A549 (cell line): ENCODE measurements at regions not wholly inside any gene's neighbourhood (a gene's known extent, or its start where the extent isn't known, plus 50 kb on each side); places are given as distances from the start of the nearest gene placed in this dataset.

Experiments
- ATAC-seq, 2 experiments: fragments of 200-7000 bp in 1 of 2; fragments of >200 bp in 1 of 2; cut with Nextera tagmentation in 1 of 2; cut with Tn5 transposase in 1 of 2; 3 replicates each; pipeline versions ENCODE4 v1.8.0 to v1.9.1; 2018 to 2020; ENCODE audit warnings: mild to moderate bottlenecking in 1 of 2, moderate library complexity in 1 of 2
- CTCF ChIA-PET: fragments of 300-600 bp; sonication (Branson Sonifier 250); formaldehyde crosslinking; extraction: SDS; loops from one replicate; lab custom pipeline; 2021; ENCODE audit warnings: antibody characterized with exemption, inconsistent platforms; lab: Yijun Ruan, JAX
- POLR2A ChIA-PET: fragments of 350-600 bp; formaldehyde crosslinking; extraction: SDS; loops from one replicate; lab custom pipeline; 2021; ENCODE audit warnings: antibody characterized with exemption, inconsistent platforms; lab: Yijun Ruan, JAX
- DNase-seq, 2 experiments: peaks; one replicate each; pipeline versions ENCODE4 v3.0.0 to v3.0.0-alpha.2; 2011 to 2016; ENCODE audit warnings: low read depth in 1 of 2, low spot score in 1 of 2
- FAIRE-seq: peaks from 2 replicates; lab custom pipeline; 2011; peaks lifted over from hg19 to GRCh38; lab: Jason Lieb, UNC
- H3K27ac ChIP-seq, 2 experiments: fragments of >200 bp; sonication (Bioruptor Twin); formaldehyde crosslinking; 3 replicates each; pipeline ENCODE4 v1.5.1; 2016 to 2017
- H3K4me1 ChIP-seq: fragments of >200 bp; sonication (Bioruptor Twin); formaldehyde crosslinking; 3 replicates; pipeline ENCODE4 v1.6.1; 2016
- H3K4me2 ChIP-seq: fragments of >200 bp; sonication (Bioruptor Twin); formaldehyde crosslinking; 3 replicates; pipeline ENCODE4 v1.6.1; 2016
- H3K4me3 ChIP-seq: fragments of >200 bp; sonication (Bioruptor Twin); formaldehyde crosslinking; 3 replicates; pipeline ENCODE4 v1.5.1; 2016
- H3K9me3 ChIP-seq: fragments of >200 bp; sonication (Bioruptor Twin); formaldehyde crosslinking; 3 replicates; pipeline ENCODE4 v1.6.1; 2016
- CBX2 ChIP-seq: fragments of 200-600 bp; sonication (generic); IDR thresholded peaks from 2 replicates; pipeline ENCODE4 v1.6.1; 2016; ENCODE audit warnings: low read depth, mild to moderate bottlenecking, borderline replicate concordance
- EHF ChIP-seq: fragments of 250-450 bp; sonication (Bioruptor Pico); IDR thresholded peaks from 2 replicates; pipeline ENCODE4 v1.5.0; 2020; ENCODE audit warnings: mild to moderate bottlenecking
- EHMT2 ChIP-seq: fragments of 200-600 bp; sonication (generic); IDR thresholded peaks from 2 replicates; pipeline ENCODE4 v1.6.1; 2016; ENCODE audit warnings: antibody characterized with exemption, low read depth, mild to moderate bottlenecking, moderate library complexity
- ESRRA ChIP-seq: fragments of 150-350 bp; IDR thresholded peaks from 2 replicates; pipeline ENCODE4 v1.6.1; 2014; ENCODE audit warnings: mild to moderate bottlenecking, low read length, borderline replicate concordance
- FOXS1 ChIP-seq: fragments of 250-450 bp; sonication (Bioruptor Pico); IDR thresholded peaks from 2 replicates; pipeline ENCODE4 v1.5.0; 2020; ENCODE audit warnings: mild to moderate bottlenecking, moderate library complexity
- HOXB13 ChIP-seq: fragments of 250-450 bp; sonication (Bioruptor Pico); IDR thresholded peaks from 2 replicates; pipeline ENCODE4 v1.5.0; 2020; ENCODE audit warnings: low read depth, mild to moderate bottlenecking, moderate library complexity
- HOXB5 ChIP-seq: fragments of 250-450 bp; sonication (Bioruptor Pico); IDR thresholded peaks from 2 replicates; pipeline ENCODE4 v1.5.0; 2020; ENCODE audit warnings: mild to moderate bottlenecking, moderate library complexity
- NPAS2 ChIP-seq: fragments of 250-450 bp; sonication (Bioruptor Pico); IDR thresholded peaks from 2 replicates; pipeline ENCODE4 v1.8.0; 2022; ENCODE audit warnings: mild to moderate bottlenecking, moderate library complexity, borderline replicate concordance
- PHF8 ChIP-seq: fragments of 200-600 bp; sonication (generic); IDR thresholded peaks from 2 replicates; pipeline ENCODE4 v1.6.1; 2016; ENCODE audit warnings: low read depth, mild to moderate bottlenecking, antibody characterized with exemption, moderate library complexity, borderline replicate concordance
- POLR2AphosphoS2 ChIP-seq: conservative IDR thresholded peaks from 2 replicates; pipeline ENCODE4 v1.6.1; 2012; ENCODE audit warnings: low read length, improper control_type of control experiment, inconsistent platforms
- RARB ChIP-seq: fragments of 250-450 bp; sonication (Bioruptor Pico); IDR thresholded peaks from 2 replicates; pipeline ENCODE4 v1.8.0; 2021; ENCODE audit warnings: mild to moderate bottlenecking, moderate library complexity
- RCOR1 ChIP-seq: fragments of 150-350 bp; IDR thresholded peaks from 2 replicates; pipeline ENCODE4 v1.6.1; 2014; ENCODE audit warnings: antibody characterized with exemption, low read length, low read depth
- RNF2 ChIP-seq: fragments of 200-600 bp; sonication (generic); IDR thresholded peaks from 2 replicates; pipeline ENCODE4 v1.6.1; 2016; ENCODE audit warnings: low read depth, mild to moderate bottlenecking, antibody characterized with exemption, moderate library complexity, borderline replicate concordance
- TFCP2L1 ChIP-seq: fragments of 250-450 bp; sonication (Bioruptor Pico); IDR thresholded peaks from 2 replicates; pipeline ENCODE4 v1.5.0; 2021; ENCODE audit warnings: mild to moderate bottlenecking
- ZC3H11A ChIP-seq: fragments of 450-650 bp; IDR thresholded peaks from 2 replicates; pipeline ENCODE4 v1.6.1; 2014; ENCODE audit warnings: antibody characterized with exemption, mild to moderate bottlenecking
- ZFP36 ChIP-seq: fragments of 450-650 bp; IDR thresholded peaks from 2 replicates; pipeline ENCODE4 v1.6.1; 2014; ENCODE audit warnings: borderline replicate concordance; ENCODE audit not compliant: partially characterized antibody
- ZNF302 ChIP-seq: fragments of 250-450 bp; sonication (Bioruptor Pico); IDR thresholded peaks from 2 replicates; pipeline ENCODE4 v1.9.0; 2021; ENCODE audit warnings: inconsistent platforms, mild to moderate bottlenecking, moderate library complexity
- ZSCAN20 ChIP-seq: fragments of 250-450 bp; sonication (Bioruptor Pico); IDR thresholded peaks from 2 replicates; pipeline ENCODE4 v1.8.0; 2022; ENCODE audit warnings: mild to moderate bottlenecking, moderate library complexity
- WGBS: methylation state at CpG from one replicate; pipeline ENCODE4 v1.1.6; 2017; ENCODE audit errors: missing lambda C conversion rate; 5-methylcytosine and 5-hydroxymethylcytosine counted together
- TF ChIP-seq, protein P1 (sequence below): fragments of 150-350 bp; IDR thresholded peaks from 2 replicates; pipeline ENCODE4 v1.6.1; 2014; ENCODE audit warnings: low read depth, mild to moderate bottlenecking, low read length
- TF ChIP-seq, protein P2 (sequence below): fragments of >200 bp; sonication (Bioruptor Twin); formaldehyde crosslinking; IDR thresholded peaks from 2 replicates; pipeline ENCODE4 v1.6.1; 2016
- TF ChIP-seq, protein P3 (sequence below): IDR thresholded peaks from 2 replicates; pipeline ENCODE4 v1.6.1; 2012; ENCODE audit warnings: low read depth, borderline replicate concordance
- TF ChIP-seq, protein P4 (sequence below): fragments of >200 bp; sonication (Bioruptor Twin); formaldehyde crosslinking; IDR thresholded peaks from 3 replicates; pipeline ENCODE4 v1.6.1; 2016
- TF ChIP-seq, protein P5 (sequence below): fragments of 250-450 bp; sonication (Bioruptor Pico); IDR thresholded peaks from 2 replicates; pipeline ENCODE4 v1.5.0; 2021; ENCODE audit warnings: mild to moderate bottlenecking, moderate library complexity, borderline replicate concordance
- TF ChIP-seq, protein P6 (sequence below): fragments of 250-450 bp; sonication (Bioruptor Pico); IDR thresholded peaks from 2 replicates; pipeline ENCODE4 v1.5.0; 2020; ENCODE audit warnings: low read depth, mild to moderate bottlenecking, moderate library complexity
- TF ChIP-seq, protein P7 (sequence below): fragments of 450-650 bp; IDR thresholded peaks from 2 replicates; pipeline ENCODE4 v1.6.1; 2014; ENCODE audit warnings: antibody characterized with exemption
- TF ChIP-seq, protein P8 (sequence below): IDR thresholded peaks from 2 replicates; pipeline ENCODE4 v1.6.1; 2012

DNA sequence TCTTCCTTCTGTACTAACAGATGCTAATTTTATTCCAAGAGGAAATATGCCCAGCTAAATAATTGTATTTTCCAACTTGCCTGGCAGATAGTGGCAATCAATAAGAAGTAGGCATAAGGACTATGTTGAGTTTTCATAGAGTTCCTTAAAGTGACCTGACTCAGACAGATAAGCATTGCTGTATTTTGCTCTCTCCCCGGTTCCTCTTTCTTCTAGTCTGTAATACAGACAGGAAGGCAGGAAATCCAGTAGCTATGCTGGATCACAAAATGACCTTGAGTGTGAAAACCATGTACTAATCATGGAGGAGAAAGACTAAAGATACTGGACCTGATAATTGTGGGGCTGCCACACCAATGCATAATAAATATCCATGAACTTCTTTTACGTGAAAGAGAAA lies 701.7 kb downstream of the CETN3 start:
- Histone ChIP-seq H3K9me3 (no peaks in the 10 kb centered on the region), H3K27ac (no peak overlapping the region), H3K4me1 (no peaks in the 10 kb centered on the region), H3K4me3 (no peak overlapping the region), H3K4me2 (no peak overlapping the region)
- ChIA-PET POLR2A (no interaction called here), CTCF (no interaction called here)
- FAIRE-seq (no peak), DNase-seq (no peak), ATAC-seq (no peak)
- TF ChIP-seq PHF8 (no peak), EHMT2 (no peak), HOXB5 (CRISPR knock-in tag) (no peak), ESRRA (no peak), EHF (no peak), RNF2 (no peak), RARB (CRISPR knock-in tag) (no peak), ZFP36 (no peak), ZNF302 (CRISPR knock-in tag) (no peak)
- TF ChIP-seq, protein P1, sequence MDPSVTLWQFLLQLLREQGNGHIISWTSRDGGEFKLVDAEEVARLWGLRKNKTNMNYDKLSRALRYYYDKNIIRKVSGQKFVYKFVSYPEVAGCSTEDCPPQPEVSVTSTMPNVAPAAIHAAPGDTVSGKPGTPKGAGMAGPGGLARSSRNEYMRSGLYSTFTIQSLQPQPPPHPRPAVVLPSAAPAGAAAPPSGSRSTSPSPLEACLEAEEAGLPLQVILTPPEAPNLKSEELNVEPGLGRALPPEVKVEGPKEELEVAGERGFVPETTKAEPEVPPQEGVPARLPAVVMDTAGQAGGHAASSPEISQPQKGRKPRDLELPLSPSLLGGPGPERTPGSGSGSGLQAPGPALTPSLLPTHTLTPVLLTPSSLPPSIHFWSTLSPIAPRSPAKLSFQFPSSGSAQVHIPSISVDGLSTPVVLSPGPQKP: no peak
- TF ChIP-seq, protein P2, sequence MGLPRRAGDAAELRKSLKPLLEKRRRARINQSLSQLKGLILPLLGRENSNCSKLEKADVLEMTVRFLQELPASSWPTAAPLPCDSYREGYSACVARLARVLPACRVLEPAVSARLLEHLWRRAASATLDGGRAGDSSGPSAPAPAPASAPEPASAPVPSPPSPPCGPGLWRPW: no peak
- TF ChIP-seq, protein P3, sequence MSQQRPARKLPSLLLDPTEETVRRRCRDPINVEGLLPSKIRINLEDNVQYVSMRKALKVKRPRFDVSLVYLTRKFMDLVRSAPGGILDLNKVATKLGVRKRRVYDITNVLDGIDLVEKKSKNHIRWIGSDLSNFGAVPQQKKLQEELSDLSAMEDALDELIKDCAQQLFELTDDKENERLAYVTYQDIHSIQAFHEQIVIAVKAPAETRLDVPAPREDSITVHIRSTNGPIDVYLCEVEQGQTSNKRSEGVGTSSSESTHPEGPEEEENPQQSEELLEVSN: no peak
- 2% methylated on average over 2 of the region's 2 CpGs for WGBS

DNA sequence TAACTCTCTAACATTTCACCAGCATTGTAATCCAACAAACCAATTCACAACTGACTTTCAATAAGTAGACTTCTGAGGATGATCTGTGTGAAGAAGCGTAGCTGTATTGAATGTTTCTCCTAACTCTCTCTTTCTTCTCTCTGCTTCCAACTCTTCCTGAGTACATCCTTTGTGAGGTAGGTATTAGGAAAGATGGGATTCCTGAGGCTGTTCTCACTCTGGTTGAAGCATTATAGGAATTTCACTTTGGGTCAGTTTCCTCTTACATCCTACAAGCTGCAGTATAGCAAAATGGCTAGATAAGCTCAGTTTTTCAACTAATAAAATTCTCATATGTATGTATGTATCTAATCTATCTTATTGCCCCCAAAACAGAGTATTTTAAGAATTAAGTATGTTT lies 702.8 kb downstream of the CETN3 start:
- ATAC-seq (no peak), DNase-seq (no peak), FAIRE-seq (no peak)
- ChIA-PET POLR2A (no interaction called here), CTCF (no interaction called here)
- TF ChIP-seq, protein P4, sequence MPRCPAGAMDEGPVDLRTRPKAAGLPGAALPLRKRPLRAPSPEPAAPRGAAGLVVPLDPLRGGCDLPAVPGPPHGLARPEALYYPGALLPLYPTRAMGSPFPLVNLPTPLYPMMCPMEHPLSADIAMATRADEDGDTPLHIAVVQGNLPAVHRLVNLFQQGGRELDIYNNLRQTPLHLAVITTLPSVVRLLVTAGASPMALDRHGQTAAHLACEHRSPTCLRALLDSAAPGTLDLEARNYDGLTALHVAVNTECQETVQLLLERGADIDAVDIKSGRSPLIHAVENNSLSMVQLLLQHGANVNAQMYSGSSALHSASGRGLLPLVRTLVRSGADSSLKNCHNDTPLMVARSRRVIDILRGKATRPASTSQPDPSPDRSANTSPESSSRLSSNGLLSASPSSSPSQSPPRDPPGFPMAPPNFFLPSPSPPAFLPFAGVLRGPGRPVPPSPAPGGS: no peak
- TF ChIP-seq POLR2AphosphoS2: no peak
- TF ChIP-seq, protein P5, sequence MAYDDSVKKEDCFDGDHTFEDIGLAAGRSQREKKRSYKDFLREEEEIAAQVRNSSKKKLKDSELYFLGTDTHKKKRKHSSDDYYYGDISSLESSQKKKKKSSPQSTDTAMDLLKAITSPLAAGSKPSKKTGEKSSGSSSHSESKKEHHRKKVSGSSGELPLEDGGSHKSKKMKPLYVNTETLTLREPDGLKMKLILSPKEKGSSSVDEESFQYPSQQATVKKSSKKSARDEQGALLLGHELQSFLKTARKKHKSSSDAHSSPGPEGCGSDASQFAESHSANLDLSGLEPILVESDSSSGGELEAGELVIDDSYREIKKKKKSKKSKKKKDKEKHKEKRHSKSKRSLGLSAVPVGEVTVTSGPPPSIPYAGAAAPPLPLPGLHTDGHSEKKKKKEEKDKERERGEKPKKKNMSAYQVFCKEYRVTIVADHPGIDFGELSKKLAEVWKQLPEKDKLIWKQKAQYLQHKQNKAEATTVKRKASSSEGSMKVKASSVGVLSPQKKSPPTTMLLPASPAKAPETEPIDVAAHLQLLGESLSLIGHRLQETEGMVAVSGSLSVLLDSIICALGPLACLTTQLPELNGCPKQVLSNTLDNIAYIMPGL (CRISPR knock-in tag): no peak
- no peak for TF ChIP-seq HOXB13 (CRISPR knock-in tag)
- TF ChIP-seq, protein P2: no peak
- no peak for TF ChIP-seq TFCP2L1 (CRISPR knock-in tag)
- no peak for TF ChIP-seq RCOR1
- no peak overlapping the region for H3K4me3 ChIP-seq
- no peak overlapping the region for H3K27ac ChIP-seq
- no peak overlapping the region for H3K4me2 ChIP-seq
- 0% methylated on average over 1 of the region's 1 CpG for WGBS
- H3K4me1 ChIP-seq: no peaks in the 10 kb centered on the region
- H3K9me3 ChIP-seq: no peaks in the 10 kb centered on the region

DNA sequence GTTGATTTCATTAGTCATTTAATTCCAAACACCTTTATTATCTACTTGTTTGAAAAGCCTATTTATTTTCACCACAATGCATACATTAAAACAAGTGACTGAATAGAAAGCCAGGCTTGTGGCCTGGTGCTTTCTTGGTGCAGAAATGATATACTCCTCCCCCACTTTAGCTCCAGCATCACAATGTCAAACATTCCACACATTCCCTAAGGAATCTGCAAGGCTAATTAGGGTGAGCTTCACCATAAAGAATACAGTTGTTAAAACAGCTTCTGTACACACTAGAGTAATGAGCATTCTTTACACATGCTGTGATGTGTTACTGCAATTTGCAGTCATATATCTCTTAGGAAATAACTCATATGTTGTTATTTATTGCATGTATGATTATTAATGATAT lies 705.7 kb downstream of the CETN3 start:
- no peaks in the 10 kb centered on the region for H3K4me1 ChIP-seq
- no peaks in the 10 kb centered on the region for H3K9me3 ChIP-seq
- FAIRE-seq (no peak), ATAC-seq (no peak), DNase-seq (no peak)
- ChIA-PET CTCF (no interaction called here), POLR2A (no interaction called here)
- no peak overlapping the region for H3K27ac ChIP-seq
- H3K4me3 ChIP-seq: no peak overlapping the region
- no peak overlapping the region for H3K4me2 ChIP-seq
- TF ChIP-seq EHF: no peak
- TF ChIP-seq NPAS2: no peak
- TF ChIP-seq CBX2: no peak
- no peak for TF ChIP-seq ZC3H11A
- TF ChIP-seq, protein P6, sequence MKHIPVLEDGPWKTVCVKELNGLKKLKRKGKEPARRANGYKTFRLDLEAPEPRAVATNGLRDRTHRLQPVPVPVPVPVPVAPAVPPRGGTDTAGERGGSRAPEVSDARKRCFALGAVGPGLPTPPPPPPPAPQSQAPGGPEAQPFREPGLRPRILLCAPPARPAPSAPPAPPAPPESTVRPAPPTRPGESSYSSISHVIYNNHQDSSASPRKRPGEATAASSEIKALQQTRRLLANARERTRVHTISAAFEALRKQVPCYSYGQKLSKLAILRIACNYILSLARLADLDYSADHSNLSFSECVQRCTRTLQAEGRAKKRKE: no peak
- TF ChIP-seq, protein P3: no peak
- TF ChIP-seq ZSCAN20 (CRISPR knock-in tag): no peak
- TF ChIP-seq FOXS1 (CRISPR knock-in tag): no peak
- TF ChIP-seq, protein P7, sequence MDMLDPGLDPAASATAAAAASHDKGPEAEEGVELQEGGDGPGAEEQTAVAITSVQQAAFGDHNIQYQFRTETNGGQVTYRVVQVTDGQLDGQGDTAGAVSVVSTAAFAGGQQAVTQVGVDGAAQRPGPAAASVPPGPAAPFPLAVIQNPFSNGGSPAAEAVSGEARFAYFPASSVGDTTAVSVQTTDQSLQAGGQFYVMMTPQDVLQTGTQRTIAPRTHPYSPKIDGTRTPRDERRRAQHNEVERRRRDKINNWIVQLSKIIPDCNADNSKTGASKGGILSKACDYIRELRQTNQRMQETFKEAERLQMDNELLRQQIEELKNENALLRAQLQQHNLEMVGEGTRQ: no peak
- no peak for TF ChIP-seq ZNF302 (CRISPR knock-in tag)
- TF ChIP-seq, protein P8, sequence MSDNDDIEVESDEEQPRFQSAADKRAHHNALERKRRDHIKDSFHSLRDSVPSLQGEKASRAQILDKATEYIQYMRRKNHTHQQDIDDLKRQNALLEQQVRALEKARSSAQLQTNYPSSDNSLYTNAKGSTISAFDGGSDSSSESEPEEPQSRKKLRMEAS: no peak
- TF ChIP-seq RCOR1: no peak
